GM10248 (cell line): ENCODE measurements at regions not wholly inside any gene's neighbourhood (a gene's known extent, or its start where the extent isn't known, plus 50 kb on each side); places are given as distances from the start of the nearest gene placed in this dataset.

ENCODE experiments used
- CTCF ChIA-PET: fragments of 300-600 bp; sonication (Branson Sonifier 250); formaldehyde crosslinking; extraction: SDS; loops from one replicate; lab custom pipeline; 2021; ENCODE audit warnings: antibody characterized with exemption; lab: Yijun Ruan, JAX
- POLR2A ChIA-PET: fragments of 350-650 bp; sonication (Branson Sonifier 250); formaldehyde crosslinking; extraction: SDS; loops from one replicate; lab custom pipeline; 2020; ENCODE audit warnings: antibody characterized with exemption; lab: Yijun Ruan, JAX
- DNase-seq: peaks from one replicate; pipeline ENCODE4 v3.0.0; 2012; ENCODE audit errors: extremely low spot score
- CTCF ChIP-seq: IDR thresholded peaks from 2 replicates; pipeline ENCODE4 v1.5.1; 2012; ENCODE audit warnings: mild to moderate bottlenecking, low read depth; ENCODE audit errors: extremely low read depth, missing control alignments, control extremely low read depth

- ChIA-PET POLR2A (no interaction called here), CTCF (interaction anchor here (1.1 kb wide), 1 partner anchor 10 kb away, joined by 3 read pairs; no protein-coding TSS in a partner anchor)
- no peak for TF ChIP-seq CTCF
- DNase-seq = no peak
Measured at GRCh38 chr18:3368193-3368592, 81.8 kb upstream of the TGIF1 start.

DNA sequence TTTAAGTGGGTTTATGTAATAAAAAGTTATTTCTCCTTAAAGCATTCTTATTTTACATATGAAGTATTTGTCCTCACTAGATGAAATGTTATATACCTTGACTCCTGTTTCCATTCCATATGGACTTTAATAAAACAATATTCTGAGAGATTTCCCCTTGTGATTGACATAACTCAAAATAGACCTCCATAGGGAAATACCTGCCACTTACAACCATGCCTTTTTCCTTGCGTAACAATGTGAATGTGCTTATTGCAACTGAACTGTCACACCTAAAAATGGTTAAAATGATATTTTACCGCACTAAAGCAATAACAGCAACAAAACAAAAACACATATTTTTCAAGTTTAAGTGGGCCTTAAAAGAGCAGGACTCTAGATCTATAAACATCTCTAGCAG is 70.3 kb upstream of the TGIF1 start:
- TF ChIP-seq CTCF = no peak
- ChIA-PET POLR2A (no interaction called here), CTCF (interaction anchor here (1.5 kb wide), 1 partner anchor 24 kb away, joined by 4 read pairs; no protein-coding TSS in a partner anchor)
- no peak for DNase-seq

DNA sequence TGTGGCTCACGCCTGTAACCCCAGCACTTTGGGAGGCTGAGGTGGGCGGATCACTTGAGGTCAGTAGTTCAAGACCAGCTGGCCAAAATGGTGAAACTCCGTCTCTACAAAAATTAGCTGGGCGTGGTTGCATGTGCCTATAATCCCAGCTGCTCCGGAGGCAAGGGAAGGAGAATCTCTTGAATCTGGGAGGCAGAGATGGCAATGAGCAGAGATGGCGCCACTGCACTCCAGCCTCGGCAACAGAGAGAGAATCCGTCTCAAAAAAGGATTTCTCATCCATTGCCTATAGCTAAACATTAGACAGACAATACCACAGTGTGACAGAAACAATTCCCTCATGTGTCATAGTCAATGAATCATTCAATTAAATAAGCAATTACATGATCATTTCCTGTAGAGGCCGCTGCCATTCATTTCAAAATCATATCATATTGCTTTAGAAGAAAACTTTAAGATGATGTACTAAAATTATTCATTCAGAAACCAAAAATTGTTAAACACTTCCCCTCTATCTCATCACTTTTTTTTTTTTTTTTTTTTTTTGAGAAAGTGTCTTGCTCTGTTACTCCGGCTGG is 69.5 kb upstream of the TGIF1 start:
- CTCF ChIA-PET = interaction anchor here (1.1 to 1.5 kb wide), 3 partner anchors 18 to 205 kb away, joined by 3 to 4 read pairs (median 4); no protein-coding TSS in a partner anchor
- POLR2A ChIA-PET = no interaction called here
- TF ChIP-seq CTCF = no peak
- DNase-seq = no peak

GRCh38 chr18:3383381-3383915 is 66.5 kb upstream of the TGIF1 start:
- no peak for TF ChIP-seq CTCF
- DNase-seq = no peak
- POLR2A ChIA-PET = no interaction called here
- CTCF ChIA-PET = interaction anchor here (1.3 to 1.9 kb wide), 3 partner anchors 15 to 211 kb away, joined by 3 to 4 read pairs (median 4); no protein-coding TSS in a partner anchor

DNA sequence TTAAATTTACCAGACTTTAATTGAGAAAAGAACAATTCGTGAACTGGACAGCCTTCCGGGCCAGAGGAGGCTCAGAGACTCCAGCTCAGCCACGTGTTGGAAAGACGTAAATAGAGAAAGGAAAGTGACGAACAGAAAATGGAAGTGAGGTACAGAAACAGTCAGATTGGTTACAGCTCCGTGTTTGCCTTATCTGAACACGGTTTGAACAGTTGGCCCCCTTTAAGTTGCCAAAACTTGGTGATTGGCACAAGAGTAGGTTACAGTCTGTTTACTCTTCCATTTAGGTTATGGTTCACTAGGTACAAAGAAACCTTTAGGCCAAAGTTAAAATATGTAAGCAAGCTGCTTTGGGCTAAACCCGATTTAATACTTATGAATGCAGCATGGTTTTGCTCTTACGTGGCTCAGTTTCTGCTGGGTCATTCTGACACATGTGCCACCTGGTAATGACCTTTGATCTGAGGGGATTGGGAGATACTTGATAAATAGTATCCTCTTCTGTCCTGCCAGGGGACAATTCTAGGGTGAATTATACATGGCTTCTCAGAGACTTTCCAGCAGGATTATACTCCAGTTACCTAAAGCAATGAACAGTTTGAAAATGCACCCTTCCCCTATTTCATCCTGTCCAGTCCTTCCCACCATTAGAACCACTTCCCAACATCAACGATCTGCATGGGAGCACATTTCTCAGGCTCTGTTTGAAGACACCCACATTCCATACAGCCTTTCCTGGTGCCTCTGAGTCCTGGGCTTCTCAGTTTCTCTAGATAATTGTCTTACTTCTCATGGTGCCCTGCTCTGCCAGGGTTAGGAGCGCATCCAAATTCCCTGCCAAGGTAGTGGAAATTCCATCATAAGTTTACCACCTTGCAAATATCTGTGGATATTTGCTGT is 65.1 kb upstream of the TGIF1 start:
- POLR2A ChIA-PET = no interaction called here
- CTCF ChIA-PET = interaction anchor here (1.0 to 1.9 kb wide), 2 partner anchors 14 to 70 kb away, joined by 4 read pairs; no protein-coding TSS in a partner anchor

More for the DNA sequence above, 65.1 kb upstream of the TGIF1 start:
- DNase-seq = no peak
- TF ChIP-seq CTCF = no peak
